B cell (primary cell): ENCODE measurements at regions not wholly inside any gene's neighbourhood (a gene's known extent, or its start where the extent isn't known, plus 50 kb on each side); places are given as distances from the start of the nearest gene placed in this dataset.

Source experiments
- ATAC-seq: fragments of 200-7000 bp; cut with Tn5 transposase; one replicate; pipeline ENCODE4 v1.10.0; 2021; ENCODE audit warnings: low read depth, mild to moderate bottlenecking, moderate number of reproducible peaks, moderate library complexity
- CTCF ChIA-PET: fragments of 350-600 bp; sonication (Branson Sonifier 250); formaldehyde crosslinking; loops from one replicate; lab custom pipeline; 2021; ENCODE audit warnings: antibody characterized with exemption, inconsistent platforms; lab: Charles Lee
- POLR2A ChIA-PET: fragments of 350-600 bp; sonication (Branson Sonifier 250); formaldehyde crosslinking; loops from one replicate; lab custom pipeline; 2021; ENCODE audit warnings: antibody characterized with exemption; lab: Charles Lee
- DNase-seq: peaks from one replicate; pipeline ENCODE4 v3.0.0; 2013
- H2AFZ ChIP-seq: 2 replicates; pipeline ENCODE4 v1.6.1; 2012; ENCODE audit warnings: mild to moderate bottlenecking, low read depth, low read length; ENCODE audit not compliant: insufficient read depth, poor library complexity, severe bottlenecking
- H3K27ac ChIP-seq, 2 donors: 1 replicate in 1 of 2; 2 replicates in 1 of 2; pipeline ENCODE4 v1.5.1; 2012 to 2013; ENCODE audit warnings: low read length in 2 of 2, mild to moderate bottlenecking in 2 of 2, moderate library complexity in 1 of 2
- H3K27me3 ChIP-seq, 4 experiments: fragments of 200-600 bp in 1 of 4; sonication (generic) in 1 of 4; replicated peaks in 1 of 4; 1 replicate in 2 of 4; 2 replicates in 2 of 4; pipeline versions ENCODE4 v1.6.1 to v1.7.0; 2013 to 2016; ENCODE audit warnings: low read length in 3 of 4, mild to moderate bottlenecking in 2 of 4, mixed read lengths in 1 of 4, moderate library complexity in 1 of 4; ENCODE audit not compliant: insufficient read depth in 4 of 4, control insufficient read depth in 3 of 4; ENCODE audit errors: control extremely low read depth in 1 of 4
- H3K36me3 ChIP-seq, 2 experiments: replicated peaks in 1 of 2; 1 replicate in 1 of 2; 2 replicates in 1 of 2; pipeline versions ENCODE4 v1.6.1 to v1.7.1; 2013; ENCODE audit warnings: low read length in 1 of 2; ENCODE audit not compliant: insufficient read depth in 2 of 2, control insufficient read depth in 1 of 2; ENCODE audit errors: control extremely low read depth in 1 of 2, extremely low read depth in 1 of 2
- H3K4me1 ChIP-seq, 2 donors: fragments of 200-600 bp in 1 of 2; sonication (generic) in 1 of 2; 1 replicate in 1 of 2; 2 replicates in 1 of 2; pipeline versions ENCODE4 v1.5.1 to v1.6.1; 2013 to 2017; ENCODE audit warnings: low read length in 2 of 2; ENCODE audit not compliant: control insufficient read depth in 2 of 2, insufficient read depth in 2 of 2
- H3K4me2 ChIP-seq: replicated peaks from 2 replicates; pipeline ENCODE3; 2012; ENCODE audit warnings: mild to moderate bottlenecking, low read depth, low read length; ENCODE audit not compliant: poor library complexity, severe bottlenecking
- H3K4me3 ChIP-seq, 5 experiments: fragments of 200-600 bp in 1 of 5; sonication (generic) in 1 of 5; 1 replicate in 3 of 5; 2 replicates in 2 of 5; pipeline versions ENCODE4 v1.5.1 to v1.7.0; 2011 to 2016; ENCODE audit warnings: low read length in 4 of 5, mild to moderate bottlenecking in 4 of 5, low read depth in 2 of 5, control low read depth in 1 of 5, moderate library complexity in 1 of 5; ENCODE audit not compliant: insufficient read depth in 1 of 5; ENCODE audit errors: control extremely low read depth in 1 of 5, extremely low read depth in 1 of 5
- H3K79me2 ChIP-seq: fragments of 200-600 bp; sonication (generic); one replicate; pipeline ENCODE4 v1.6.0; 2016; ENCODE audit warnings: low read length; ENCODE audit not compliant: control insufficient read depth, insufficient read depth
- H3K9ac ChIP-seq: fragments of 200-600 bp; sonication (generic); 2 replicates; pipeline ENCODE4 v1.6.1; 2017; ENCODE audit warnings: mild to moderate bottlenecking, low read length, moderate library complexity
- H3K9me3 ChIP-seq, 3 donors: one replicate each; pipeline versions ENCODE4 v1.6.1 to v1.7.1; 2013; ENCODE audit warnings: low read length in 2 of 3; ENCODE audit not compliant: control insufficient read depth in 2 of 3, insufficient read depth in 1 of 3; ENCODE audit errors: control extremely low read depth in 1 of 3
- H4K20me1 ChIP-seq: 2 replicates; pipeline ENCODE4 v1.6.0; 2012; ENCODE audit warnings: mild to moderate bottlenecking, low read length; ENCODE audit not compliant: insufficient read depth, control insufficient read depth, poor library complexity, severe bottlenecking
- H3K27ac Mint-ChIP-seq: one replicate; pipeline ENCODE4 v1.8.0; 2021; ENCODE audit warnings: mixed read lengths
- H3K27me3 Mint-ChIP-seq: one replicate; pipeline ENCODE4 v1.8.0; 2021; ENCODE audit warnings: mixed read lengths
- H3K4me1 Mint-ChIP-seq: one replicate; pipeline ENCODE4 v1.8.0; 2021; ENCODE audit warnings: mixed read lengths
- H3K4me3 Mint-ChIP-seq: one replicate; pipeline ENCODE4 v1.8.0; 2021; ENCODE audit warnings: mixed read lengths
- H3K9me3 Mint-ChIP-seq: one replicate; pipeline ENCODE4 v1.8.0; 2022; ENCODE audit warnings: mixed read lengths; ENCODE audit not compliant: insufficient read depth
- EZH2 ChIP-seq: IDR thresholded peaks from 2 replicates; pipeline ENCODE4 v1.6.1; 2012; ENCODE audit warnings: borderline replicate concordance, low read depth, mild to moderate bottlenecking, moderate library complexity, low read length; ENCODE audit not compliant: insufficient read depth, poor library complexity, severe bottlenecking
- WGBS: methylation state at CpG from one replicate; pipeline ENCODE4 v1.1.5; 2013; ENCODE audit warnings: missing lambda C conversion rate; ENCODE audit not compliant: insufficient coverage; 5-methylcytosine and 5-hydroxymethylcytosine counted together
- intact Hi-C: fragments of 100-400 bp; cut with micrococcal nuclease; formaldehyde crosslinking; loops from one replicate; pipeline ENCODE4 v1.10.0; 2022
- TF ChIP-seq, protein P1 (sequence below): fragments of 200-600 bp; IDR thresholded peaks from one replicate; pipeline ENCODE4 v1.8.0; 2022; ENCODE audit warnings: antibody characterized with exemption, mild to moderate bottlenecking

GRCh38 chr10:8224591-8224990 lies 170.1 kb downstream of the GATA3 start:
- Histone ChIP-seq H3K27me3 (no peaks in the 10 kb centered on the region), H3K4me2 (no peak overlapping the region), H4K20me1 (no peaks in the 10 kb centered on the region), H3K4me1 (no peaks in the 10 kb centered on the region), H3K27ac (no peak overlapping the region), H3K9me3 (no peaks in the 10 kb centered on the region), H3K9ac (no peak overlapping the region), H3K79me2 (no peaks in the 10 kb centered on the region), H2AFZ (no peak overlapping the region), H3K36me3 (no peaks in the 10 kb centered on the region), H3K4me3 (no peak overlapping the region)
- no peak for ATAC-seq
- no peak for DNase-seq
- Mint-ChIP-seq H3K27ac (no peak overlapping the region), H3K4me1 (no peaks in the 10 kb centered on the region), H3K27me3 (no peaks in the 10 kb centered on the region), H3K9me3 (peaks cover 1% of the 10 kb centered on the region), H3K4me3 (no peak overlapping the region)
- no peak for TF ChIP-seq EZH2
- TF ChIP-seq, protein P1, sequence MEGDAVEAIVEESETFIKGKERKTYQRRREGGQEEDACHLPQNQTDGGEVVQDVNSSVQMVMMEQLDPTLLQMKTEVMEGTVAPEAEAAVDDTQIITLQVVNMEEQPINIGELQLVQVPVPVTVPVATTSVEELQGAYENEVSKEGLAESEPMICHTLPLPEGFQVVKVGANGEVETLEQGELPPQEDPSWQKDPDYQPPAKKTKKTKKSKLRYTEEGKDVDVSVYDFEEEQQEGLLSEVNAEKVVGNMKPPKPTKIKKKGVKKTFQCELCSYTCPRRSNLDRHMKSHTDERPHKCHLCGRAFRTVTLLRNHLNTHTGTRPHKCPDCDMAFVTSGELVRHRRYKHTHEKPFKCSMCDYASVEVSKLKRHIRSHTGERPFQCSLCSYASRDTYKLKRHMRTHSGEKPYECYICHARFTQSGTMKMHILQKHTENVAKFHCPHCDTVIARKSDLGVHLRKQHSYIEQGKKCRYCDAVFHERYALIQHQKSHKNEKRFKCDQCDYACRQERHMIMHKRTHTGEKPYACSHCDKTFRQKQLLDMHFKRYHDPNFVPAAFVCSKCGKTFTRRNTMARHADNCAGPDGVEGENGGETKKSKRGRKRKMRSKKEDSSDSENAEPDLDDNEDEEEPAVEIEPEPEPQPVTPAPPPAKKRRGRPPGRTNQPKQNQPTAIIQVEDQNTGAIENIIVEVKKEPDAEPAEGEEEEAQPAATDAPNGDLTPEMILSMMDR = no peak
- intact Hi-C loops = no loop called here
- WGBS = 69% methylated on average over 3 of the region's 5 CpGs
- CTCF ChIA-PET = no interaction called here
- POLR2A ChIA-PET = no interaction called here

DNA sequence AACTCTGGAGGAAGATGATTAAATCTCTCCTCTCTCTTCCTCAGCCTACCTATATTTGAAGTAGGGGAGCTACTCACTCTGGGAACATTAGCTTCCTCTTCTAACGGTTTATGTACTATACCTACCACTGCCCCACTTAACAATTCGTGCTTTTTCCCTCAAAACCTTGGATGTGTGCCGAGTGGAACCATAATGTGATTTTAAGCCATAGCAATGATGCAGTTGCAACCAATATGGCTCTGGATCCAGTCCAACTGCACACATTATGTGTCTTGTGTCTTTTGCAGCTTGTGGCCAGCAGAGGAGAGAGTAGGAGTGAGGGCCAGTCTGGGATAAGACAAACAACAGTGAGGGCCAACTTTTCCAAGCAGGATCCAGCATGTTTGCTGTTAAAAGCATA lies 170.7 kb downstream of the GATA3 start:
- H3K4me3 Mint-ChIP-seq = no peak overlapping the region
- ChIA-PET CTCF (no interaction called here), POLR2A (no interaction called here)
- Histone ChIP-seq H3K9ac (no peak overlapping the region), H2AFZ (no peak overlapping the region), H3K9me3 (no peaks in the 10 kb centered on the region), H3K4me2 (no peak overlapping the region), H3K36me3 (no peaks in the 10 kb centered on the region), H4K20me1 (no peaks in the 10 kb centered on the region), H3K27me3 (no peaks in the 10 kb centered on the region), H3K4me3 (no peak overlapping the region), H3K27ac (no peak overlapping the region), H3K79me2 (no peaks in the 10 kb centered on the region), H3K4me1 (no peaks in the 10 kb centered on the region)
- H3K9me3 Mint-ChIP-seq = peaks cover 1% of the 10 kb centered on the region
- DNase-seq (no peak), ATAC-seq (no peak)
- intact Hi-C loops = no loop called here
- H3K27me3 Mint-ChIP-seq = no peaks in the 10 kb centered on the region
- no peaks in the 10 kb centered on the region for H3K4me1 Mint-ChIP-seq
- WGBS = 90% methylated on average over 2 of the region's 3 CpGs
- H3K27ac Mint-ChIP-seq = no peak overlapping the region
- TF ChIP-seq, protein P1 = no peak
- no peak for TF ChIP-seq EZH2
